Esophagus muscularis mucosa (tissue), 4 donors: ENCODE measurements at regions not wholly inside any gene's neighbourhood (a gene's known extent, or its start where the extent isn't known, plus 50 kb on each side); places are given as distances from the start of the nearest gene placed in this dataset.

ENCODE experiments used
- DNase-seq: peaks from one replicate; pipeline ENCODE4 v3.0.0-alpha.2; 2017; ENCODE audit errors: extremely low spot score
- H3K27ac ChIP-seq, 4 donors: fragments of 200-600 bp; sonication (generic); replicated peaks in 1 of 4; 1 replicate in 3 of 4; 2 replicates in 1 of 4; pipeline ENCODE4 v1.5.1; 2016 to 2019; ENCODE audit warnings: mild to moderate bottlenecking in 1 of 4
- H3K27me3 ChIP-seq, 4 donors: fragments of 200-600 bp; sonication (generic); one replicate each; pipeline versions ENCODE4 v1.5.1 to v1.6.0; 2016 to 2019
- H3K36me3 ChIP-seq, 4 donors: fragments of 200-600 bp; sonication (generic); one replicate each; pipeline ENCODE4 v1.5.1; 2016 to 2019
- H3K4me1 ChIP-seq, 4 donors: fragments of 200-600 bp; sonication (generic); one replicate each; pipeline ENCODE4 v1.5.1; 2016 to 2019
- H3K4me3 ChIP-seq, 4 donors: fragments of 200-600 bp; sonication (generic); 1 replicate in 2 of 4; 2 replicates in 2 of 4; pipeline ENCODE4 v1.5.1; 2016 to 2019; ENCODE audit warnings: mild to moderate bottlenecking in 4 of 4, moderate library complexity in 1 of 4
- H3K9me3 ChIP-seq, 4 donors: fragments of 200-600 bp; sonication (generic); 1 replicate in 3 of 4; 2 replicates in 1 of 4; pipeline ENCODE4 v1.5.1; 2016 to 2019
- CTCF ChIP-seq, 3 experiments: fragments of 200-600 bp in 2 of 3; fragments of 450-650 bp in 1 of 3; sonication (generic) in 2 of 3; IDR thresholded peaks; one replicate each; pipeline ENCODE4 v1.5.1; 2017 to 2019; ENCODE audit warnings: antibody characterized with exemption in 3 of 3, mild to moderate bottlenecking in 2 of 3, moderate library complexity in 1 of 3
- EP300 ChIP-seq: sonication (generic); formaldehyde crosslinking; IDR thresholded peaks from one replicate; pipeline ENCODE4 v1.6.1; 2017; ENCODE audit warnings: antibody characterized with exemption
- POLR2A ChIP-seq: fragments of 450-650 bp; IDR thresholded peaks from one replicate; pipeline ENCODE4 v1.6.1; 2017; ENCODE audit warnings: antibody characterized with exemption, moderate library complexity, mild to moderate bottlenecking, low read depth
- POLR2AphosphoS5 ChIP-seq, 2 donors: sonication (generic); formaldehyde crosslinking; IDR thresholded peaks; one replicate each; pipeline ENCODE4 v1.6.1; 2017; ENCODE audit warnings: antibody characterized with exemption in 2 of 2
- WGBS: methylation state at CpG from one replicate; pipeline ENCODE4 v1.1.5; 2018; 5-methylcytosine and 5-hydroxymethylcytosine counted together
- intact Hi-C: fragments of 100-400 bp; cut with DNase I; formaldehyde crosslinking; loops from one replicate; pipeline ENCODE4 v1.15.1; 2023

GRCh38 chr4:12265554-12265953 is 836.9 kb upstream of the HS3ST1 start:
- Histone ChIP-seq H3K9me3 (no peaks in the 10 kb centered on the region), H3K4me3 (no peak overlapping the region), H3K27ac (no peak overlapping the region), H3K36me3 (no peaks in the 10 kb centered on the region), H3K4me1 (no peaks in the 10 kb centered on the region), H3K27me3 (no peaks in the 10 kb centered on the region)
- intact Hi-C loops = no loop called here
- DNase-seq = no peak
- TF ChIP-seq CTCF (IDR thresholded peaks at IDR 0.05) (no peak), POLR2AphosphoS5 (IDR thresholded peaks at IDR 0.05) (no peak), POLR2A (no peak), EP300 (no peak)
- 91% methylated on average over 2 of the region's 2 CpGs for WGBS

- H3K27ac ChIP-seq = no peak overlapping the region
- intact Hi-C loops = no loop called here
- 85% methylated on average over 3 of the region's 3 CpGs for WGBS
- H3K36me3 ChIP-seq = no peaks in the 10 kb centered on the region
- TF ChIP-seq POLR2A = no peak
- no peak for TF ChIP-seq POLR2AphosphoS5 (IDR thresholded peaks at IDR 0.05)
- TF ChIP-seq EP300 = no peak
- TF ChIP-seq CTCF (IDR thresholded peaks at IDR 0.05) = no peak
- no peaks in the 10 kb centered on the region for H3K27me3 ChIP-seq
- H3K9me3 ChIP-seq = no peaks in the 10 kb centered on the region
- H3K4me1 ChIP-seq = no peaks in the 10 kb centered on the region
- no peak for DNase-seq
- H3K4me3 ChIP-seq = no peak overlapping the region
Measured at GRCh38 chr4:12260453-12260852, 831.8 kb upstream of the HS3ST1 start.

GRCh38 chr4:12244973-12245372 is 816.3 kb upstream of the HS3ST1 start:
- no peak for TF ChIP-seq POLR2A
- TF ChIP-seq EP300 = no peak
- TF ChIP-seq CTCF (IDR thresholded peaks at IDR 0.05) = no peak
- TF ChIP-seq POLR2AphosphoS5 (IDR thresholded peaks at IDR 0.05) = no peak
- WGBS = 38% methylated on average over 3 of the region's 3 CpGs
- DNase-seq = no peak
- no peaks in the 10 kb centered on the region for H3K36me3 ChIP-seq
- intact Hi-C loops = no loop called here
- H3K4me1 ChIP-seq = no peaks in the 10 kb centered on the region
- H3K27ac ChIP-seq = no peak overlapping the region
- H3K27me3 ChIP-seq = no peaks in the 10 kb centered on the region
- no peak overlapping the region for H3K4me3 ChIP-seq
- no peaks in the 10 kb centered on the region for H3K9me3 ChIP-seq

DNA sequence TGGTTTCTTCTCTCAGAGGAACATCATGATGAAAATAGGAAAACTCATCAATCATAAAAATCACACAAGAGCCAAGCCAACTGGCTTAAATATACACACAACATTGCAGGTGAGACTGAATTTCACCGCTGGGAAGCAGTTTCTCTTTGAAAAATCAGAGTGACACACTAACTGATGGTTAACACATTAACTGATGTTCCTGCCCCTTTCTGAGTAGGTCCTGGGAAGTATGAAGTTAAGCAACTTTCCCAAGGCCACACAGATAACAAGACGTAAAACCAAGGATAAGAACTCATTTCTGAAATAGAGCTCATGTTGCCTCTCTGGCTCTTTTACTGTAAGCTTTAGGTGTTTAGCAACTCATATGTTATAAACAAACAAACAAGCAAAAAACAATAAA is 813.7 kb upstream of the HS3ST1 start:
- intact Hi-C loops = no loop called here
- no peaks in the 10 kb centered on the region for H3K4me1 ChIP-seq
- no peak overlapping the region for H3K27ac ChIP-seq
- no peaks in the 10 kb centered on the region for H3K27me3 ChIP-seq
- no peak for TF ChIP-seq CTCF (IDR thresholded peaks at IDR 0.05)
- no peak for TF ChIP-seq POLR2A
- TF ChIP-seq EP300 = no peak
- TF ChIP-seq POLR2AphosphoS5 (IDR thresholded peaks at IDR 0.05) = no peak
- no peaks in the 10 kb centered on the region for H3K9me3 ChIP-seq
- no peaks in the 10 kb centered on the region for H3K36me3 ChIP-seq
- WGBS = 63% methylated on average over 2 of the region's 2 CpGs
- DNase-seq = no peak
- H3K4me3 ChIP-seq = no peak overlapping the region

DNA sequence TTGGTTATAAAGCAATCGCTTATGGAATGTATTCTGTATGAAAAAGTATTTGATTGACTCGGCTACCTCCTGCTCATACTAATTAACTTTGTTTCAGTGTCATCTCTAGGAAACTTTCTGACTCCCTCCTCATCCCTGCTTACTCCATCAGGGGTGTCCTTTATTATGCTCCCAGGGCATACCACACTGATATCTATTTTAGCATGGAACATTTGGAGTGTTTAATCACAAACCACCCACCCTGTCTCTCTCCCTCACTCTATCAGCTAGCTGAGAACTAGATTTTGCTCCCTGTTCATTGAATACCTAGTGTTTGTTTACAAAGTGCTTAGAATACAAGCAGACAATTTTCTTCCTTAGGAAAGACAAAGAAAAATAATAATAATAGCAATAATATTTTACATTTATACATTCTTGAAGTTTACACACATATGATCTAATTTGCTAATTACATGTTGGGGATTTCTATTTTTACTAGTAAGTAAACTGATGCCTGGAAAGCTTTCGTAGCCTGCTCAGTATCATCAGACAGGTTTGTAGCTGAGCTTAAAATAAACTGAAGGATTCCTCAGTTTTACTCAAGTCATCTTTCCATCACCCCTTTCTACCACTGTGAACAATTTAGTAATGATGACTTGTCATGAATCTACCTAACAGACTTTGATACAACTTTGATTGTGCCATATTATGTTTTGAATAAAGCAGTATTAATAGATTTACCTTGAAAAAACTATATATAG is 811.4 kb upstream of the HS3ST1 start:
- 43% methylated on average over 3 of the region's 3 CpGs for WGBS
- H3K9me3 ChIP-seq = no peaks in the 10 kb centered on the region
- no peak overlapping the region for H3K27ac ChIP-seq
- H3K4me3 ChIP-seq = no peak overlapping the region
- no peaks in the 10 kb centered on the region for H3K4me1 ChIP-seq
- intact Hi-C loops = no loop called here
- DNase-seq = no peak
- no peaks in the 10 kb centered on the region for H3K27me3 ChIP-seq
- TF ChIP-seq CTCF (IDR thresholded peaks at IDR 0.05) (no peak), EP300 (no peak), POLR2A (no peak), POLR2AphosphoS5 (IDR thresholded peaks at IDR 0.05) (no peak)
- no peaks in the 10 kb centered on the region for H3K36me3 ChIP-seq
